ENCODE measurements at regions not wholly inside any gene's neighbourhood (a gene's known extent, or its start where the extent isn't known, plus 50 kb on each side); places are given as distances from the start of the nearest gene placed in this dataset.

DNA sequence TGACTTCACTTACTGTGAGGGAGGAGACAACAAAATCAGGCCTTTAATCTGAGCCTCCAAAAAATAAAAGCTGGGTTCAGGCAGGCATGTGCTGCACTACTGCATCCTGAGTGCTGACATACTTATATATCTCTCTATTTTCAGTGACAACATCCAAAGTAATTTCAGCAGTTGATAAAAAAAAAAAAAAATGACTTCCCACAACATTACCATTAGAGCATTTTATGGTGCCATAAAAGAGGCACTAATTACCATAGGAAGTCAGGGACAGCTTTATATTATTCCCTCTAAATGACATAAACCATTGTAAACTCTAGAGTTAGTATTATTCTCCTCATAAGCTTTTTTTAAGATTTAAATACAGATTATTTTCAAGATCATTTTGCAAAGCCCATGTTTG is 346.1 kb downstream of the SLCO4C1 start:
- DNase-seq (ENCODE audit: low spot score): no peak
- intact Hi-C loops (cut with DNase I): no loop called here

DNA sequence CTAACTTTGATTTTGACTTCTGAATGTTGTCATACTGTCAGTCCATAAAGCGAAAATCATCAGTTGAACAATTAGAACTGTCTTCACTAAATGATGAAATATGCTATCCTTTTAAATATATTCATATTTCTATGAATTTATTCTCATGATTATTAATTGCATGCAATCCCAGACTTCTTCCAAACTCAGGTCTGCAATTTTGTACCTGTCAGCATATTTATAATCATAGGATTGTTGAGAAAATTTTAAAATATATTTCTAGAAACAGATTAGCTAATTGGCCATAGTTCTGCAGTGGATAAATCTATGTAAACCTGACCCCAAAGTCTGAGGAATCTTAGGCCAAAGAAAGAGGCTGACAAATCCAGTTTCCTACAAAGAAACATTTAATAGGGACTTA is 347.5 kb downstream of the SLCO4C1 start:
- intact Hi-C loops (cut with DNase I): no loop called here
- DNase-seq (ENCODE audit: low spot score): no peak

DNA sequence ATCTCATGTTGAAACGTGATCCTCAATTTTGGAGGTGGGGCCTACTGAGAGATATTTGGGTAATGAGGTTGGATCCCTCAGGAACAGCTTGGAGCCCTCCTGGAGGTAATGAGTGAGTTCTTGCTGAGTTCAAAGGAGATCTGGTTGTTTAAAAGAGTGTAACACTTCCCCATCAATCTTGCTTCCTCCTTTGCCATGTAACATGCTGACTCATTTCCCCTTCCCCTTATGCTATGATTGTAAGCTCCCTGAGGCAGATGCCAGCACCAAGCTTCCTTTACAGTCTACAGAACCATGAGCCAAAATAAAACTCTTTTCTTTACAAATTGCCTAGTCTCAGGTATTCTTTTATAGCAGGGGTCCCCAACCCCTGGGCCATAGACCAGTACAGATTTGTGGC is 352.3 kb downstream of the SLCO4C1 start:
- no peak for DNase-seq (ENCODE audit: low spot score)
- intact Hi-C loops (cut with DNase I): loop anchor here in 1 of 2 donors (2.0 kb wide), 1 partner anchor 53 kb away; no protein-coding TSS in a partner anchor

DNA sequence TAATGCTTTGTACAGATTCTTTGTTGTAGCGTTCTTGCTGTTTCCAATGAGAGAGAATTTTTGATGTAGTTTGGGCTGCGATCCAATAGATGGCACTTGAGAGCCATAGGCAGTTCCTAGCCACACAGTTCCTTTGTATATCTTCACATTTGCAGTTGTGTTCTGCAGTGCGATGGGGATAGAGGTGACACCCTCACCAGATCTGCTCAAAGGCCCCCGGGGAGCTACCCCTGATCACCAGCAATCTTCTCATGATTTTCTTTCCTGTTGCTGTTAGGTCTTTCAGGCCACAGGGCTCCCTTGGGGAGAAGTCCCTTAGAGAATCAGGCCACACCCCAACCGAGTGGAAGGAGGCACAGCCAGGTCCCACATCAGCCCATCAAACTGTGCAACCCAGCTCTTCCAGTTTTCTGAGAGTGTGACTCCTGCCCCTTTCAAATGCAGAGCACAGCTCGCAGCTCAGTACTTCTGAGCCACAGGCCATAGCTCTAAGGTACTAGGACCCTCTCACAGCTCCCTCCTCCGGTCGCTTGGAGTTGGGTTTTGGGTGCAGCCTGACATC is 353.7 kb downstream of the SLCO4C1 start:
- DNase-seq (ENCODE audit: low spot score): no peak
- intact Hi-C loops (cut with DNase I): no loop called here

DNA sequence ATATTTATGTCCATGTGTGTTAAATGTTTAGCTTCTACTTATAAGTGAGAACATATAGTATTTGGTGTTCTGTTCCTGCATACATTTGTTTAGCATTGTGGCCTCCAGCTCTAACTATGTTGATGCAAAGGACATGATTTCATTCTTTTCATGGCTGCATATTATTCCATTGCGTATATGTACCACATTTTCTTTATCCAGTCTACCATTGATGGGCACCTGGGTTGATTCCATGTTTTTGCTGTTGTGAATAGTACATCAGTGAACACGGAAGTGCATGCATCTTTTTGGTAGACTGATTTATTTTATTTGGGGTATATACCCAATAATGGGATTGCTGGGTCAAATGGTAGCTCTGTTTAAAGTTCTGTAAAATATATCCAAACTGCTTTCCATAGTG is 359.0 kb downstream of the SLCO4C1 start:
- intact Hi-C loops (cut with DNase I): no loop called here

DNA sequence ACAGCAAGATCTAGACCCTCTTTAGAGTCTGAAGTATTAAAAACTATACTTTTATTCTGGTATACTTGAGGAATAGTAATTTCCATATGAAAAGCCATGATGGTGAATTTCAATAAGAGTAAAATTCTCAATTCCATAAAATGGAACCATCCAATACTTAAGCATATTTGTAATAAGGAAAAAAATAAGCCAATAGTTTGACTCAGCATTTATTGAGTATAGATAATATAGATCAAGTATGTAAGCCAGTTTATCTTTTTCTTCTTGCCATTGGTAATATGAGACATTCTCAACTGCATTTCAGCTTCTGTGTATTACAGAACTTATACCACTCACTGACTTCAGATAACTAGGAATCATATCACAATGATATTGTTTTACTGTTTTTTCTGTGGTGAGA is 361.0 kb downstream of the SLCO4C1 start:
- no peak for DNase-seq (ENCODE audit: low spot score)

More for the DNA sequence above, 359.0 kb downstream of the SLCO4C1 start:
- DNase-seq (ENCODE audit: low spot score): no peak

DNA sequence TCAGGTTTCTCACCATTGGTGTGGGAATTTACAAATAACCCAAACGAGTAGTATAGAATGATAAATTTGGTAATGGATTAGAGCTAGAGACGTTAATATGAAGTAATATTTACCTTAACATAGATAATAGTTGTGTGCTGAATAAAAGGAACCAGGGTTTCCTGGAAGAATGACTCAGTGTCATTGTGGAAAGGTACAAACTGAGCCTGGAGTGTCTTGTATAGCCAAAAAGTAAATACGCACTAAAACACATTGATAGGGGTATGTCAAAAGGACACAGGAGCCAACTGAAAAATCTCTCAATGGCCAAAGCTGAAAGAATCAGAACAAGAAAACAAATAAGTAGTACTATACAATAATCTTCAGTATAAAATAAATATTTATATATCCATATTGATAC is 363.5 kb downstream of the SLCO4C1 start:
- DNase-seq (ENCODE audit: low spot score): no peak
- intact Hi-C loops (cut with DNase I): no loop called here

More for the DNA sequence above, 361.0 kb downstream of the SLCO4C1 start:
- intact Hi-C loops (cut with DNase I): no loop called here

DNA sequence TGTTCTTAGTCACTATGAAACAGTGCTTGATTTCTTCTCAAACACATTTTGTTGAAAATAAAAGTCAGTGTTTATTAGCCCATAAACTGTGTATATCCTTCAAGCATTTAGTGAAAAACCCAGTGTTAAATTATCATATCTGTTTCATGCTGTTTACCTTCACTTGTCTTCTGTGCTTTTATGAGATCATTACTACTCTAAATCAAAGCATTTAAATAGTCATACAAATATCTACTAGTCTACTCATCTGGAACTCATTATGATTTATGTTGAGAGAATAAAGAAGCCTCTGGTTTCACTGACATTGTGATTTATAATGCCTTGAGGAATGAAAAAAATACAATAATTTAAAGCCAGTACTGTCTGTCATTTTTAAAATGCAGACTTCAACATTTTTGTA is 366.5 kb downstream of the SLCO4C1 start:
- no peak for DNase-seq (ENCODE audit: low spot score)
- intact Hi-C loops (cut with DNase I): no loop called here

DNA sequence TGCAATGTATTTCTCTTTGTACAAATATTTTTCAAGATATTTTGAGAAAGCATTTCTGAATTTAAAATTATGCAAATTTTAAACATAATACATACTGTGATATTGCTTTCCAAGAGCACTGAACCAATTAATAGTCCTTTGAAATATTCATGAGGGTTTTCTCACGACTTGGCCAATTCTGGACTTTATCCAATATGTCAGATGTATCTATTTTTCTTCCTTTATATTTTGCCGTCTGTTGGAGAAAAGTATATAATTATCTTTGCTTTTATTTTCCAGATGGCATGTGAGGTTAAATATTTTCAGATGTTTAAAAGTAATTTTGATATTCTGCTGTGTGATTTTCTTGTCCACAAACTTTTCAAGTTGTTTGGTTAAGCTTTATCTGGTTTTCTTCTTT is 378.9 kb downstream of the SLCO4C1 start:
- intact Hi-C loops (cut with DNase I): no loop called here

DNA sequence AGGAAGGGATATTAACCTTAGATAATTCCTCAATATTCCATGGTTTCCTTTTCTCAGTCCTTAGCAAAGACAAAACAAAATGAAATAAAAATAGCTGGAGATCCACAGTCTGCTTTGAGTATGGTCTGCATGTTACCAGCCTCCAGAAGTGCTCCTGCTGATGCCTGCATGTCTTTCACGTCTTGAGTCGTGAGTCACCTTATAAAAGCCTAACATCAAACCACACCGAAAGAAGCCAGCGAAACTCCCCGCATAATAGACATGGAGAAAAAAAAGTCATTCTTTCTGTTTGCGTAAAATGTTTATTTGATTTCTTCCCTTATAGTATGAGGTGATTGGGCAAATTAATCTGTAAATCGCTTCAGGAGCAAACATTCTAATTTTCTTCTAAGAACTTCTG is 380.5 kb downstream of the SLCO4C1 start:
- DNase-seq (ENCODE audit: low spot score): no peak
- intact Hi-C loops (cut with DNase I): no loop called here

More for the DNA sequence above, 378.9 kb downstream of the SLCO4C1 start:
- DNase-seq (ENCODE audit: low spot score): no peak

DNA sequence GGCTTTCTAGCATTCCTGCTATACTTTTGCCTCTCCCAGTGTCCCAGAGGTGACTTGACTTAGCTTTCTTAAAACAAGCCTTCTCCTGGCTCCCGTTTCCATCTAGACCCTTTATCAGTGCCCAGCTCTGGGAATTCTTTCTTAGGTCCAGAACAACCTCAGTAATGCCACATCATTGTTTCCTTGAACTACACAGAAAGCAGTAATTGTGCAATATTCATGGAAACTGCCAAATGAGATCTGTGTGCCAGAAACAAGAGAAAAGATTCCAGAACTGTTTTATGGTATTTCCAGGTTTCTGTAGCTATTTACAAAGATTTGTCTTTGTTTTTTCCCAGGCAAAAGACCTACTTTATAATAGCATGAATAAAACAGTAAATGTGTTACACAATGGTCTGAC is 391.3 kb downstream of the SLCO4C1 start:
- intact Hi-C loops (cut with DNase I): no loop called here
- DNase-seq (ENCODE audit: low spot score): no peak

DNA sequence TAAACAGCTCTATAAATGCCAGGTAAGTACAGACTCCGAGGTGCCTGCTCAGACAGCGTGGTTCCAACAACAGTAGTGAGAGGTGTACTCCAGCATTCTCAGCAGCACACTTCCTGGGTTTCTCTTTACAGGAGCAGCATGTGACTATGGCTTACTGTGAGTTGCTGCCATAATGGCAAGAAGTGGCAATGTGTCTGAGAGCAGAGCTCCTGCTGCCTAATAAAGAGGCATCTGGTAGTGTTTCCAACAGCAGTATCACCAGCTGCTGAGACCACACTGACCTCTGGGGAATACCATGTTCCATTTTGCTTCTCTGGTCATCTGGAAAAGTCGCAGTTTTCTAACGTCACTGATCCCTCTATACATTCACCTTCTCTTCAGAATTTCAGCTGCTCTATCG is 398.2 kb downstream of the SLCO4C1 start:
- DNase-seq (ENCODE audit: low spot score): no peak
- intact Hi-C loops (cut with DNase I): no loop called here

DNA sequence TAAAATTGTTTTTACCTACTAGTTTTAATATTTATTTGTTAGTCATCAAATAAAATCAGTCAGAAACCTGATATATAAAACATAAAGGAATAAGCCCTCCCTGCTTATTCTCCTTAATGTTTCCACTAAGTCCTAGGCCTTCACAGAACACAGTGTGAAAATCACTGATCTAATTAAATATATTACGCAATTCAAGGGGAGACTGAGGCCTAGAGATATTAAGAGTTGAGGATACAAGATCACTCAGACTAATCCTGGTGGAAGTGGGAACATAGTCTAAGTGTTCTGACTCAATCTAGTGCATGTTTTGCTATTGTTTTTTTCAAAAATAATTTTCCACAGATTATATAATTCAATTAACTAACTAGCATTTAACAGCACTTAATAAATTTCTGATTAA is 401.1 kb downstream of the SLCO4C1 start:
- DNase-seq (ENCODE audit: low spot score): no peak
- intact Hi-C loops (cut with DNase I): no loop called here

DNA sequence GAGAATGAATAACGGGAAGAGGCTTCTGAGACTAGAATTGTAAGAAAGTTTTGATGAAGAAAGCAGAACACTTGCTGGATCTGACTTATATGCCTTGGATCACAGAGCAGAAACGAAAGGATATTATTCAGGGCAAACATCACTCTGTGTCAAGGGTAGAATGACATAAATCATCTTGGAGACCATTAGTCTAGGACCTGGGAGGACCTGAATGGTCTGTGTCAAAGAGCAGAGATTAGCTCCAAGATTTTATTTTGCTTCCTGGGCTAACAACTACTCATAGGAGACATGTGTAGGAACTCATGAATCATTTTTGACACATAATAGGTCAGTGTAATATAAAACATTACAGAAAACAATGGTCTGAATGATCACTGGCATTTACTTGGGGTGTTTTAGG is 417.9 kb downstream of the SLCO4C1 start:
- no peak for DNase-seq (ENCODE audit: low spot score)
- intact Hi-C loops (cut with DNase I): no loop called here

DNA sequence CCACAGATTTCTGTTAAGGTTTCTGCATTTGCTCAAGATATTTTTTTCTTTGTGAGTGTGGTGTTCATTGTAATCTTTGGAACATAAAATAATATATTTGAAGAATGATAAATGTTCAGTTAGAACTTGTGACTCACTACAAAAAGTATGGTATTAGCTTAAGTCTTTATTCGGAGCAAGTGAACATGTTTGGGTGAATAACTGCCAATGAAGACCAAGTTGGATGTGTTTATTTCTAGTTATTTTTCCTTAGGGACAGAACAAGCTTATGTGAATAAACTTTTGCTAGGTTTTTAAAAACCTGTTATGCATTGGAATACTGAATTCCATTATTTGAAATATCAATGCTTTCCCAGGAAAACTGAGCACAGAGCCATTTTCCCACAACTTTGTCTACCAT is 418.6 kb downstream of the SLCO4C1 start:
- no peak for DNase-seq (ENCODE audit: low spot score)
- intact Hi-C loops (cut with DNase I): no loop called here

DNA sequence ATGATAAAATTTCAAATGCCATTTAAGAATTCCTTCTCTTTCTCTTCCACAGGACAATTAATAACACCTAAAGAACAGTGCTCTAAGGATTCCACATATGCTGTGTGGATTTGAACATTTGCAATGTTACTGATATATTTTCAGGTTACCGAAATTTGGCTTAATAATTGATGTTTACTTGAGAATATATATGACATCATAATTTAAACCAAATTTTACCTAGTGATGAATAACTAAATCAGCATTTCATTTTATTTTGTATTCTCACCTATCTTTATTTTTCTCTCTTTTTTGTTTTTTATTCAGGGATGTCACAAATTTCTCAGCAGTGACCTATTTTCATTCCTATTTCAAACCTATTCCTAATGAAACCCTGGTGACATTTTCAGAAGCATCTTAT is 429.6 kb downstream of the SLCO4C1 start:
- DNase-seq (ENCODE audit: low spot score): no peak
- intact Hi-C loops (cut with DNase I): no loop called here

DNA sequence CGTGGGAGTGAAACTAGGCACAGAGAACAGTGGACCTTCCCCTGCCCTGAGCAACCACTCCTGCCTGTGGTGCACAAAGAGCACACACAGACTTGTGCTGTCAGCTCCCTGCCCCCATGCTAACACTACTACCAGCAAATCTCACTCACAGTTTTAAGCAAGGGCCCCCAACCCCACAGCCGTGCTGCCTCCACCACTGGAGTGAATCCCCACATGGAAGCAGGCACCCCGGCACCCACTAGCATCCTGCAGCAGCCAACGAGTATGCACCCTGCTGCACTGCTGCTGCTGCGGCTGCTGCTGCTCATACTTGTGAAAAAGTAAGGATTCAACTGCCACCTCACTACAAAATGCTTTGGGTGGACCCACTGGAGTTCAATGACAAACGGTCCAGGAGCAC is 435.5 kb downstream of the SLCO4C1 start:
- intact Hi-C loops (cut with DNase I): no loop called here
- peak; percentile 71 for DNase-seq (ENCODE audit: low spot score)

DNA sequence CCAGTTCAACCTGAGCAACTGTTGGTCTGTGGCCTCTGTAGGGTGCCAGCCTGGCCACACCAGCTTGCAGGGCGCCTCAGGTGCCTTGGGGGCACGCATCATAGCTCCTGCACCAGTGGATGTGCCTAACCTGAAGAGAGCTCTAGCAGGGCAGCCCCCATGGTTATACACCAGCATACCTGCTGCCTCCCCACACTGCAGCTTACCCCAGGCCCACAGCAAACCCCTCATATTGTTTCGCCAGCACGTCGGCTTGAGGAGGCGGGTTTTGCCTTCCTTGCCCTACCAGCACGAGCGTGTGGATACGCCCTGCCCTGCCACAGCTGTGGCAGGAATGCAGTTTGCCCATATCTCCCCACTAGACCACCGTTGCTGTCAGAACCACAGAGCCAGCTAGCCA is 435.9 kb downstream of the SLCO4C1 start:
- intact Hi-C loops (cut with DNase I): no loop called here
- DNase-seq (ENCODE audit: low spot score): peak; percentile 43

DNA sequence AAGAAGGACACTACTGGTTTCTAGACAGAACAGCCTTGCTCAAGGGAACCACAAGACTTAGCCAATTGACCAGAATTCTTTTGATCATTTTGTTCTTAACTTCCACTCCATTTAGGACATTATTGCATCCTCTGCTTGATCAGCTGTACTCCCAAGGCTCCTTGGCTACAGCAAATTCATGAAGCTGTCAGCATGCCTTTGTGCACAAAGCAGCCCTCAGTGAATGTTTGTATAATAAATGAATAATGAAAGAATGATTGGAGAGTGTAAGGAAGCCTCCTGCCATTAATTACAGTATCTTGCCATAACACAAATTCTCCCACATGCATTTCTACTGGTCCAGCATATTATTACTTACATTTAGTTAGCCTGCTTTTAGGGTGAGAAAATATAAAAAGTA is 449.6 kb downstream of the SLCO4C1 start:
- DNase-seq (ENCODE audit: low spot score): no peak
- intact Hi-C loops (cut with DNase I): no loop called here

DNA sequence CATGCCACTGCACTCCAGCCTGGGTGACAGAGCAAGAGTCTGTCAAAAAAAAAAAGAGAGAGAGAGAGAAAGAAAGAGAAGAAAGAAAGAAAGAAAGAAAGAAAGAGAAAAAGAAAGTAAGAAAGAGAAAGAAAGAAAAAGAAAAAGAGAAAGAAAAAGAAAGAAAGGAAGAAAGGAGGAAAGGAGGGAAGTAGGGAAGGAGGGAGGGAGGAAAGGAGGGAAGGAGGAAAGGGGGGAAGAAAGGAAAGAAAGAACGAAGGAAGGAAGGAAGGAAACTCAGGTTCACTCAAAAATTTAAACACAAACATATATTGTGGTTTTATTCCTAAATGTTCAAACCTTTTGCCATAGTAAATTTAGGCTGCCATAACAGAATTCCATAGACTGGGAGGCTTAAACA is 453.0 kb downstream of the SLCO4C1 start:
- no peak for DNase-seq (ENCODE audit: low spot score)
- intact Hi-C loops (cut with DNase I): no loop called here

DNA sequence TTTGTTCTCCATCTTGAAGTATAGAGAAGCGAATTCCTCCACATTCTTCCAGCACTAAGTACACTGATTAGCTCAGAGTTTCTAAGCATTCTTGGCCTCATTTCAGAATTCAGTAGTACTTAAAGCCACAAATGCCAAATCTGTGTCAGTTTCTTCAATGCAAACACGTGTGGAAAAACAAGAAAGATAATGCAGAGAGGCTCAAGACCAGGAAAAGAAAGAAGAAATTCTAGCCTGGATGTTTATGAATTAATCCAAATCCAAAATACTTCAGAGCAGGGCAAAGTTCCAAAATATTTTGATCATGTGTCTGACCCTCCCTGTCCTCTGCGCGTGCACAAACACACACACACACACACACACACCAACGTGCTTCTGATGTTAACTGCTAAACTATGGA is 457.6 kb downstream of the SLCO4C1 start:
- no peak for DNase-seq (ENCODE audit: low spot score)
- intact Hi-C loops (cut with DNase I): no loop called here

DNA sequence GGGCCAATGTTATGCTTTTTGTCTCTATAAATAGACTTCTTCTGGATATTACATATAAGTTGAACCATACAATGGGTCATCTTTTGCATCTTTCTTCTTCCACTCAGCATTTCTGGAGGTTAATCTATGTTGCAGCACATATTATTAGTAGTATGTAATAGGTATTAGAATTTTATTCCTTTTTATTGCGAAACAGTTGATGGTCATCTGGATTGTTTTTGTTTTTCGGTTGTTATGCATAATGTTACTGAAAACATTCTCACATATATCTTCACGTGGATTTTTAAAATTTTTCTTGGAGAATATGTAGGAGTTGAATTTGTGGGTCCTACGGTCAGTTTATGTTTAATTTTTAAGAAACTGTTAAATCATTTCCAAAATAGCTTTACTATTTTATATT is 466.8 kb downstream of the SLCO4C1 start:
- intact Hi-C loops (cut with DNase I): no loop called here
- no peak for DNase-seq (ENCODE audit: low spot score)
